OCI-LY3 (cell line): ENCODE measurements at regions not wholly inside any gene's neighbourhood (a gene's known extent, or its start where the extent isn't known, plus 50 kb on each side); places are given as distances from the start of the nearest gene placed in this dataset.

Experiments
- H2AFZ ChIP-seq: fragments of 200-600, 300-600 bp; shearing (Covaris generic); 2 replicates; pipeline ENCODE4 v1.6.0; 2014; ENCODE audit warnings: antibody characterized with exemption, low read depth, low read length
- H3K27ac ChIP-seq: fragments of 200-600, 300-600 bp; sonication (generic); 2 replicates; pipeline ENCODE4 v1.5.1; 2014; ENCODE audit warnings: mild to moderate bottlenecking, low read length, moderate library complexity, mixed read lengths
- H3K27me3 ChIP-seq: fragments of 200-600, 300-600 bp; sonication (generic); 2 replicates; pipeline ENCODE4 v1.6.1; 2014; ENCODE audit warnings: low read depth, low read length, mixed read lengths
- H3K36me3 ChIP-seq: fragments of 200-600, 300-600 bp; sonication (generic); replicated peaks from 2 replicates; pipeline ENCODE3; 2014; ENCODE audit warnings: low read depth, low read length, mixed read lengths
- H3K4me1 ChIP-seq: fragments of 300-600, 200-600 bp; sonication (generic); 2 replicates; pipeline ENCODE4 v1.6.1; 2014; ENCODE audit warnings: low read length, mixed read lengths
- H3K4me2 ChIP-seq: fragments of 200-600, 300-600 bp; sonication (generic); 2 replicates; pipeline ENCODE4 v1.6.1; 2014; ENCODE audit warnings: low read length, mixed read lengths
- H3K4me3 ChIP-seq: fragments of 300-600, 200-600 bp; sonication (generic); 2 replicates; pipeline ENCODE4 v1.5.1; 2014; ENCODE audit warnings: antibody characterized with exemption, mild to moderate bottlenecking, low read length, moderate library complexity
- H3K79me2 ChIP-seq: fragments of 300-600, 200-600 bp; shearing (Covaris generic); 2 replicates; pipeline ENCODE4 v1.6.1; 2014; ENCODE audit warnings: mild to moderate bottlenecking, low read length, mixed read lengths
- H3K9ac ChIP-seq: fragments of 300-600, 200-600 bp; shearing (Covaris generic); 2 replicates; pipeline ENCODE4 v1.6.0; 2014; ENCODE audit warnings: mild to moderate bottlenecking, low read length, moderate library complexity
- H3K9me3 ChIP-seq: fragments of 200-600, 300-600 bp; shearing (Covaris generic); 2 replicates; pipeline ENCODE4 v1.6.1; 2014; ENCODE audit warnings: low read length, mixed read lengths; ENCODE audit not compliant: insufficient read depth
- H4K20me1 ChIP-seq: fragments of 200-600, 300-600 bp; sonication (generic); 2 replicates; pipeline ENCODE4 v1.6.1; 2016; ENCODE audit warnings: low read length, mixed read lengths; ENCODE audit not compliant: insufficient read depth
- EZH2phosphoT487 ChIP-seq: fragments of 200-600 bp; shearing (Covaris generic); IDR thresholded peaks from 2 replicates; pipeline ENCODE4 v1.6.1; 2018; ENCODE audit warnings: antibody characterized with exemption, mixed run types, low read depth
- TF ChIP-seq, protein P1 (sequence below): fragments of 200-600, 300-600 bp; sonication (generic); IDR thresholded peaks from 2 replicates; pipeline ENCODE4 v1.5.1; 2014; ENCODE audit warnings: antibody characterized with exemption, low read length, low read depth

DNA sequence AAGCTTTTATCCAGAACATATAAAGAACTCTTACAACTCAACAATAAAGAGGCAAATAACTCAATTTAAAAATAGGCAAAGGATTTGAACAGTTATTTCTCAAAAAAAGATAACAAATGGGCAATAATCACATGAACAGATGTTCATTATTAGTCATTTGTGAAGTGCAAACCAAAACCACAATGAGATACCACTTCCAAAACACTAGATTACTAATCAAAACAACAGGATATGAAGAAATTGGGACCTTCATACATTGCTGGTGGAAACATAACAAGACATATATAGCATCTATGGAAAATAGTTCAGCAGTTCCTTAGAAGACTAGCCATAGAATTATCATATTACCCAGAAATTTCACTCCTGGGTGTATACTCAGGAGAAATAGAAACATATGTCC lies 224.6 kb downstream of the FBXO8 start:
- H3K4me1 ChIP-seq = peaks cover 18% of the 10 kb centered on the region
- H3K79me2 ChIP-seq = no peaks in the 10 kb centered on the region
- H3K9ac ChIP-seq = no peak overlapping the region
- no peak overlapping the region for H2AFZ ChIP-seq
- no peaks in the 10 kb centered on the region for H3K27me3 ChIP-seq
- H3K36me3 ChIP-seq = no peaks in the 10 kb centered on the region
- TF ChIP-seq, protein P1, sequence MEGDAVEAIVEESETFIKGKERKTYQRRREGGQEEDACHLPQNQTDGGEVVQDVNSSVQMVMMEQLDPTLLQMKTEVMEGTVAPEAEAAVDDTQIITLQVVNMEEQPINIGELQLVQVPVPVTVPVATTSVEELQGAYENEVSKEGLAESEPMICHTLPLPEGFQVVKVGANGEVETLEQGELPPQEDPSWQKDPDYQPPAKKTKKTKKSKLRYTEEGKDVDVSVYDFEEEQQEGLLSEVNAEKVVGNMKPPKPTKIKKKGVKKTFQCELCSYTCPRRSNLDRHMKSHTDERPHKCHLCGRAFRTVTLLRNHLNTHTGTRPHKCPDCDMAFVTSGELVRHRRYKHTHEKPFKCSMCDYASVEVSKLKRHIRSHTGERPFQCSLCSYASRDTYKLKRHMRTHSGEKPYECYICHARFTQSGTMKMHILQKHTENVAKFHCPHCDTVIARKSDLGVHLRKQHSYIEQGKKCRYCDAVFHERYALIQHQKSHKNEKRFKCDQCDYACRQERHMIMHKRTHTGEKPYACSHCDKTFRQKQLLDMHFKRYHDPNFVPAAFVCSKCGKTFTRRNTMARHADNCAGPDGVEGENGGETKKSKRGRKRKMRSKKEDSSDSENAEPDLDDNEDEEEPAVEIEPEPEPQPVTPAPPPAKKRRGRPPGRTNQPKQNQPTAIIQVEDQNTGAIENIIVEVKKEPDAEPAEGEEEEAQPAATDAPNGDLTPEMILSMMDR = no peak
- TF ChIP-seq EZH2phosphoT487 = no peak
- no peak overlapping the region for H3K4me2 ChIP-seq
- H3K27ac ChIP-seq = no peak overlapping the region
- H4K20me1 ChIP-seq = no peaks in the 10 kb centered on the region
- no peak overlapping the region for H3K4me3 ChIP-seq
- H3K9me3 ChIP-seq = peaks cover 2% of the 10 kb centered on the region; the same call in 1 of the 2 replicates

DNA sequence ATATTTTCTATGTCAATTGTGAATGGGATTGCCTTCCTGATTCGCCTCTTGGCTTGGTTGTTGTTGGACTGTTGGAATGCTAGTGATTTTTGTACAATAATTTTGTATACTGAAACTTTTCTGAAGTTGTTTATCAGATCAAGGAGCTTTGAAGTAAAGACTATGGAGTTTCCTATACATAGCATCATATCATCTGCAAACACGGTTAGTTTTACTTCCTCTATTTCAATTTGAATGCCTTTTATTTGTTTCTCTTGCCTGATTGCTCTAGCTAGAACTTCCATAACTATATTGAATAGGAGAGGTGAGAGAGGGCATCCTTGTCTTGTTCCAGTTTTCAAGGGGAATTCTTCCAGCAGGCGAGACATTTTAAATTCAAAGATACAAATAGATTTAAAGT lies 226.5 kb downstream of the FBXO8 start:
- no peaks in the 10 kb centered on the region for H3K79me2 ChIP-seq
- peaks cover 26% of the 10 kb centered on the region for H3K4me1 ChIP-seq
- H2AFZ ChIP-seq = no peak overlapping the region
- H3K27me3 ChIP-seq = no peaks in the 10 kb centered on the region
- no peak overlapping the region for H3K4me3 ChIP-seq
- H4K20me1 ChIP-seq = no peaks in the 10 kb centered on the region
- H3K9me3 ChIP-seq = peaks cover 2% of the 10 kb centered on the region; the same call in 1 of the 2 replicates
- H3K9ac ChIP-seq = no peak overlapping the region
- no peak overlapping the region for H3K4me2 ChIP-seq
- H3K27ac ChIP-seq = no peak overlapping the region
- no peaks in the 10 kb centered on the region for H3K36me3 ChIP-seq
- TF ChIP-seq, protein P1 = no peak
- no peak for TF ChIP-seq EZH2phosphoT487

DNA sequence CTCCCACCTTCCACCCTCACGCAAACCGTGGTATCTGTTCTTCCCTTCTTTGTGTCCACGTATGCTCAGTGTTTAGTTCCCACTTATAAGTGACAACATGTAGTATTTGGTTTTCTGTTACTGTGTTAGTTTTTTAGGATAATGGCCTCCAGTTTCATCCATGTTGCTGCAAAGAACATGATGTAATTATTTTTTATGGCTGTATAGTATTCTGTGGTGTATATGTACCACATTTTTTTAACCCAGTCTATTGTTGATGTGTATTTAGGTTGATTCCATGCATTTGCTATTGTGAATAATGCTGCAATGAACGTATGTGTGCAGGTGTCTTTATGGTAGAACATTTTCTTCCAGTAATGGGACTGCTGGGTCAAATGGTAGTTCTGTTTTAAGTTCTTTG lies 228.1 kb downstream of the FBXO8 start:
- Histone ChIP-seq H3K27me3 (no peaks in the 10 kb centered on the region), H4K20me1 (no peaks in the 10 kb centered on the region), H2AFZ (no peak overlapping the region), H3K4me1 (peaks cover 28% of the 10 kb centered on the region), H3K27ac (no peak overlapping the region), H3K36me3 (no peaks in the 10 kb centered on the region), H3K4me2 (no peak overlapping the region), H3K79me2 (no peaks in the 10 kb centered on the region), H3K9me3 (peaks cover 2% of the 10 kb centered on the region; the same call in 1 of the 2 replicates), H3K9ac (no peak overlapping the region), H3K4me3 (no peak overlapping the region)
- no peak for TF ChIP-seq EZH2phosphoT487
- TF ChIP-seq, protein P1 = no peak

DNA sequence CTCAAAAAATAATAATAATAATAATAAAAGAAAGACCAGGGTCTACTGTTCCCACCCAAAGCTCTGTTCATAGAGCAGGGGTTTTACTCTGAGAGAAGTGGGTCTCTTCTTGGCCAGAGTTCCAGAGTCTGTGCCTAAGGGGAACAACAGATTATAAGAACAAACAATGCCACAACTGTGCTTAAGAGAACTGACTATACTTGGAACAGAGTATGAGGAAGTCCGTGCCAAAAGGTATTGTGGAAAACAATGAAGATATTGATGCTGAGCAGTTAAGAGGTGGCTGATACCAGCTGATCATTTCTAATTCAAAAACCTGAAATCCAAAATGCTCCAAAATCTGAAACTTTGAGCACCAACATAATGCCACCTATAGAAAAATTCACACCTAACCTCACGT lies 229.6 kb downstream of the FBXO8 start:
- no peaks in the 10 kb centered on the region for H3K27me3 ChIP-seq
- H3K4me2 ChIP-seq = no peak overlapping the region
- TF ChIP-seq EZH2phosphoT487 = no peak
- TF ChIP-seq, protein P1 = no peak
- H4K20me1 ChIP-seq = no peaks in the 10 kb centered on the region
- H3K79me2 ChIP-seq = no peaks in the 10 kb centered on the region
- H3K9ac ChIP-seq = no peak overlapping the region
- no peaks in the 10 kb centered on the region for H3K36me3 ChIP-seq
- H3K4me1 ChIP-seq = peaks cover 27% of the 10 kb centered on the region
- H3K9me3 ChIP-seq = peaks cover 2% of the 10 kb centered on the region; the same call in 1 of the 2 replicates
- no peak overlapping the region for H2AFZ ChIP-seq
- H3K27ac ChIP-seq = no peak overlapping the region
- H3K4me3 ChIP-seq = no peak overlapping the region
